RWPE2 (cell line): ENCODE measurements at regions not wholly inside any gene's neighbourhood (a gene's known extent, or its start where the extent isn't known, plus 50 kb on each side); places are given as distances from the start of the nearest gene placed in this dataset.

Experiments
- ATAC-seq: fragments of 200-7000 bp; cut with Tn5 transposase; 3 replicates; pipeline ENCODE4 v1.9.1; 2021; ENCODE audit warnings: low read depth
- DNase-seq: peaks from one replicate; pipeline ENCODE4 v3.0.0-alpha.2; 2020; ENCODE audit warnings: low spot score
- H3K27ac ChIP-seq: fragments of 450-650 bp; 2 replicates; pipeline ENCODE4 v1.5.1; 2017; ENCODE audit warnings: mild to moderate bottlenecking; ENCODE audit not compliant: poor library complexity, severe bottlenecking
- H3K27me3 ChIP-seq: fragments of 250-450 bp; sonication (Bioruptor Pico); 2 replicates; pipeline ENCODE4 v1.5.1; 2021; ENCODE audit warnings: mild to moderate bottlenecking, moderate library complexity; ENCODE audit not compliant: insufficient read depth, poor library complexity, severe bottlenecking
- H3K36me3 ChIP-seq: fragments of 250-450 bp; sonication (Bioruptor Pico); 2 replicates; pipeline ENCODE4 v1.5.1; 2020; ENCODE audit warnings: low read depth, mild to moderate bottlenecking, moderate library complexity
- H3K4me1 ChIP-seq: fragments of 250-450 bp; sonication (Bioruptor Pico); 2 replicates; pipeline ENCODE4 v1.5.1; 2021; ENCODE audit warnings: mild to moderate bottlenecking, moderate library complexity; ENCODE audit not compliant: insufficient read depth, poor library complexity, severe bottlenecking
- H3K4me3 ChIP-seq: fragments of 250-450 bp; sonication (Bioruptor Pico); 2 replicates; pipeline ENCODE4 v1.5.1; 2021; ENCODE audit warnings: mild to moderate bottlenecking, moderate library complexity; ENCODE audit not compliant: severe bottlenecking
- H3K9me3 ChIP-seq: fragments of 250-450 bp; sonication (Bioruptor Pico); 2 replicates; pipeline ENCODE4 v1.5.1; 2021; ENCODE audit warnings: mild to moderate bottlenecking, moderate library complexity; ENCODE audit not compliant: severe bottlenecking
- TF ChIP-seq, protein P1 (sequence below): fragments of 450-650 bp; IDR thresholded peaks from one replicate; pipeline ENCODE4 v1.5.1; 2017; ENCODE audit warnings: mild to moderate bottlenecking, moderate library complexity; ENCODE audit not compliant: poor library complexity, severe bottlenecking

DNA sequence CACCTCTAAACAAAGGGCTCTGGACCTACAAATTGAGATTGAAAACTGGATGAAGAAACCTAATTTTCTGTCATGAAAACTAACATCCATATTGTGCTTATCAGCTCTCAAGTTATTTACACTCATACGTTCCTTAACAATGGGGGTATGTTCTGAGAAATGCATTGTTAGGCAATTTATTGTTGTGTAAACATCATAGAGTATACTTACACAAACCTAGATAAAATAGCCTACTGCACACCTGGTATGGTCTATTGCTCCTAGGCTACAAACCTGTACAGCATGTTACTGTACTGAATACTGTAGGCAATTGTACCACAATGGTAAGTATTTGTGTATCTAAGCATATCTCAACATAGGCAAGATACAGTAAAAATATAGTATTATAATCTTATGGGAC is 191.4 kb downstream of the TM2D1 start:
- Histone ChIP-seq H3K27me3 (no peaks in the 10 kb centered on the region), H3K36me3 (no peaks in the 10 kb centered on the region), H3K4me1 (no peaks in the 10 kb centered on the region), H3K9me3 (no peaks in the 10 kb centered on the region), H3K4me3 (no peak overlapping the region), H3K27ac (no peak overlapping the region)
- DNase-seq (no peak), ATAC-seq (no peak)
- TF ChIP-seq, protein P1, sequence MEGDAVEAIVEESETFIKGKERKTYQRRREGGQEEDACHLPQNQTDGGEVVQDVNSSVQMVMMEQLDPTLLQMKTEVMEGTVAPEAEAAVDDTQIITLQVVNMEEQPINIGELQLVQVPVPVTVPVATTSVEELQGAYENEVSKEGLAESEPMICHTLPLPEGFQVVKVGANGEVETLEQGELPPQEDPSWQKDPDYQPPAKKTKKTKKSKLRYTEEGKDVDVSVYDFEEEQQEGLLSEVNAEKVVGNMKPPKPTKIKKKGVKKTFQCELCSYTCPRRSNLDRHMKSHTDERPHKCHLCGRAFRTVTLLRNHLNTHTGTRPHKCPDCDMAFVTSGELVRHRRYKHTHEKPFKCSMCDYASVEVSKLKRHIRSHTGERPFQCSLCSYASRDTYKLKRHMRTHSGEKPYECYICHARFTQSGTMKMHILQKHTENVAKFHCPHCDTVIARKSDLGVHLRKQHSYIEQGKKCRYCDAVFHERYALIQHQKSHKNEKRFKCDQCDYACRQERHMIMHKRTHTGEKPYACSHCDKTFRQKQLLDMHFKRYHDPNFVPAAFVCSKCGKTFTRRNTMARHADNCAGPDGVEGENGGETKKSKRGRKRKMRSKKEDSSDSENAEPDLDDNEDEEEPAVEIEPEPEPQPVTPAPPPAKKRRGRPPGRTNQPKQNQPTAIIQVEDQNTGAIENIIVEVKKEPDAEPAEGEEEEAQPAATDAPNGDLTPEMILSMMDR, result no peak

DNA sequence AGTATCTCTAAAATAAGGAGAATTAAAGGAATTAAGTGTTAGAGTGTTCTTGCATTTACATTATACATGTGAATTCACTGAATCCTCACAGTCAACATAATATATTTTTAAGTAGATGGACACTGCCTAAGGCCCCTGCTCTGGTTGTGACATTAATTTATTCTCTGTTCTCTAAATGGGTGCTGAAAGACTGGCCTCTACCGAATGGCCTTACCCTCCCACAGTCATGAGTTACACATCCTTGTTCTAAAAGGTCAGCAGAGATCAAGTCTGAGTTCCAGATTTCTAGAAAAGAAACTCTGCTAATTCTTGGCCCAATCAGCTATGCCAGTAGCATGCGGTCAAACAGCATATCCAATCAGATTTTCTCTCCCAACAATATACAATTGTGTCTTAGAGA is 193.2 kb downstream of the TM2D1 start:
- H3K4me1 ChIP-seq, result no peaks in the 10 kb centered on the region
- no peak overlapping the region for H3K4me3 ChIP-seq
- ATAC-seq (no peak), DNase-seq (no peak)
- TF ChIP-seq, protein P1, result no peak
- H3K36me3 ChIP-seq, result no peaks in the 10 kb centered on the region
- H3K27me3 ChIP-seq, result no peaks in the 10 kb centered on the region
- no peak overlapping the region for H3K27ac ChIP-seq
- no peaks in the 10 kb centered on the region for H3K9me3 ChIP-seq

DNA sequence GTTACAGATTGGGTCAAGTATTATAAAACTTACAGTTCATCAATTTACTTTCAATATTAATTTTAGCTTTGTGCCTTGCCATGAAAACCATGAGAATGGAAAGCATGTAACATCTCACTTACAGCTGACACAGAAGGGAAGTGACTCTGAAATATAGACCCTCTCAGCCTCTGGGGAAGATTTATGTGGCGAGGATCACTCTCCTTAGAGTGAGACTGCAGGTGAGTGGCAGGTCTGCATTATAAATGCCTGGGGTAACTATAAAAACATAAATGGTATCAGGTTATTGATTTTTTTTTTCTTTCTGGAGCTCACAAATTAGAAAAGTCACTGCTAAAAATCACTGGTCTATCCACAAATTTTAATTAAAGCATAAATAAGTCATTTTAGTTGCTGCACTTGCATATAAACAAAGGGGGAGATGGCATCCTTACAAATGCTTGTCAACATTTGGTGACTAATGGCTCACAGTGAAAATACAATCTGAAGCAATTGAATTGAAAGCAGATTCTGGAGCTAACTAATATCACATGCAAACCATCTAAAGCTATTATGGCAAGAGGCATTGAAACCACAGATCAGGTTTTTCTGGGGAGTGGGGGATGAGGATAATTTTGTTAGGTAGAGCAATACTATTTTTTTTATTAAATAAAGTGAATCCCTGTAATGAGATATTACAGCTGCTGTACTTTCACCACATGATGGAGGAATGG is 200.9 kb downstream of the TM2D1 start:
- peaks cover 2% of the 10 kb centered on the region for H3K9me3 ChIP-seq
- no peaks in the 10 kb centered on the region for H3K36me3 ChIP-seq
- TF ChIP-seq, protein P1, result no peak
- H3K27ac ChIP-seq, result no peak overlapping the region
- H3K4me3 ChIP-seq, result no peak overlapping the region
- peaks cover 17% of the 10 kb centered on the region for H3K4me1 ChIP-seq
- H3K27me3 ChIP-seq, result no peaks in the 10 kb centered on the region
- ATAC-seq (no peak), DNase-seq (no peak)

DNA sequence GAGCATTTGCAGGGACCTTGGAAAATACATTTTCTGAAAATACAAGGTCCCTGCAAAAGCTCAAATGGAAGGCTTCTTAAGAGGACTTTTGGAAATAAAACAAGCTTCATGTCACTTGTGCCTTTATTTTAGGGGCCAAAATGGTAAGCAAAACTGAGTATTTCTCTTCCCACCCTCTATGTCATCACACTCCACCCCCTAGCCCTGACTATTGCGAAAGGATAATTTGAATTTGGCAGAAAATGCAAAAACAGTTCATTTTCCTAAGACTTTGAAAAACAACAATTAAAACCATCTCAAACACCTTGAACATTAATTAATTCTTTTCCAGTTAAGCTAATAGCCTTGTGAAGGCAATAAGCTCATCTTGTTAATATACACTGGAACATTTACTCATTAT is 201.7 kb downstream of the TM2D1 start:
- TF ChIP-seq, protein P1, result no peak
- no peaks in the 10 kb centered on the region for H3K27me3 ChIP-seq
- DNase-seq, result no peak
- peaks cover 25% of the 10 kb centered on the region for H3K4me1 ChIP-seq
- ATAC-seq, result no peak
- no peaks in the 10 kb centered on the region for H3K36me3 ChIP-seq
- H3K9me3 ChIP-seq, result peaks cover 2% of the 10 kb centered on the region
- H3K4me3 ChIP-seq, result no peak overlapping the region
- H3K27ac ChIP-seq, result no peak overlapping the region

DNA sequence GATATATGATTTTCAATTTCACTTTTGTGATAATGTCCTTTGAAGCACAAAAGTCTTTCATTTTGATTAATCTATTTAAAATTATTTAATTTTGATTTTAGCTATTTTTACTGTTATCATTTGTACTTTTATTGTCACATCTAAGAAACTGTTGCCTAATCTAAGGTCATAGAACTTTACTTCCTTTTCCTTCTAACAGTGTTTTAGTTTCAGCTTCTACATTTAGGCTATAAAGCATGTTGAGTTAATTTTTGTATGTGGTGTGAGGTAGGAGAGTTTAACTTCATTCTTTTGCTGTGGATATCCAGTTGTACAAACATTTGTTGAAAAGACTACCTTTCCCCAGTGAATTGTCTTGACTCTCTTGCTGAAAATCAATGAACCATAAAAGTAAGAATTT is 204.5 kb downstream of the TM2D1 start:
- TF ChIP-seq, protein P1, result no peak
- no peaks in the 10 kb centered on the region for H3K36me3 ChIP-seq
- H3K27me3 ChIP-seq, result no peaks in the 10 kb centered on the region
- DNase-seq (no peak), ATAC-seq (no peak)
- peaks cover 2% of the 10 kb centered on the region for H3K9me3 ChIP-seq
- no peak overlapping the region for H3K4me3 ChIP-seq
- peak overlapping the region; percentile 67 for H3K27ac ChIP-seq
- H3K4me1 ChIP-seq, result peaks cover 26% of the 10 kb centered on the region
